Sigmoid colon (tissue), 6 donors: ENCODE measurements at regions not wholly inside any gene's neighbourhood (a gene's known extent, or its start where the extent isn't known, plus 50 kb on each side); places are given as distances from the start of the nearest gene placed in this dataset.
"Not testable (repeated sequence)": the region's sequence is repeated elsewhere in the genome, so short reads cannot be mapped to it uniquely, and the experiment has no call there.

Experiments used
- DNase-seq: peaks from one replicate; pipeline ENCODE4 v3.0.0-alpha.2; 2019
- H3K27ac ChIP-seq, 4 donors: fragments of 200-600 bp; sonication (generic); one replicate each; pipeline ENCODE4 v1.5.1; 2016 to 2019; ENCODE audit warnings: mild to moderate bottlenecking in 1 of 4
- H3K27me3 ChIP-seq, 3 donors: fragments of 200-600 bp; sonication (generic); one replicate each; pipeline ENCODE4 v1.5.1; 2019; ENCODE audit warnings: mild to moderate bottlenecking in 1 of 3
- H3K36me3 ChIP-seq, 4 donors: fragments of 200-600 bp; sonication (generic); one replicate each; pipeline ENCODE4 v1.5.1; 2016 to 2019
- H3K4me1 ChIP-seq, 4 donors: fragments of 200-600 bp; sonication (generic); one replicate each; pipeline ENCODE4 v1.5.1; 2017 to 2019
- H3K4me3 ChIP-seq, 4 donors: fragments of 200-600 bp; sonication (generic); one replicate each; pipeline ENCODE4 v1.5.1; 2017 to 2019; ENCODE audit warnings: mild to moderate bottlenecking in 2 of 4, moderate library complexity in 1 of 4
- H3K9me3 ChIP-seq, 4 donors: fragments of 200-600 bp in 3 of 4; sonication (generic) in 3 of 4; one replicate each; pipeline versions ENCODE4 v1.5.1 to v1.6.1; 2013 to 2019
- EP300 ChIP-seq, 4 donors: sonication (generic); formaldehyde crosslinking; IDR thresholded peaks; one replicate each; pipeline ENCODE4 v1.6.1; 2017; ENCODE audit warnings: antibody characterized with exemption in 4 of 4
- POLR2A ChIP-seq, 2 donors: fragments of 450-650 bp; IDR thresholded peaks; one replicate each; pipeline ENCODE4 v1.6.1; 2016; ENCODE audit warnings: antibody characterized with exemption in 2 of 2, mild to moderate bottlenecking in 2 of 2, moderate library complexity in 2 of 2
- POLR2AphosphoS5 ChIP-seq, 4 donors: sonication (generic); formaldehyde crosslinking; IDR thresholded peaks; one replicate each; pipeline ENCODE4 v1.6.1; 2017; ENCODE audit warnings: antibody characterized with exemption in 4 of 4
- WGBS, 2 donors: extraction: QIAGEN DNeasy Blood & Tissue Kit; methylation state at CpG; one replicate each; pipeline ENCODE4 v1.1.7; 2013; 5-methylcytosine and 5-hydroxymethylcytosine counted together
- intact Hi-C: fragments of 100-400 bp; cut with DNase I; formaldehyde crosslinking; loops from one replicate; pipeline ENCODE4 v1.15.1; 2023
- TF ChIP-seq, protein P1 (sequence below), 4 experiments: fragments of 450-650 bp in 3 of 4; fragments of 200-600 bp in 1 of 4; IDR thresholded peaks; one replicate each; pipeline ENCODE4 v1.5.1; 2016 to 2019; ENCODE audit warnings: antibody characterized with exemption in 4 of 4, mild to moderate bottlenecking in 3 of 4, moderate library complexity in 2 of 4
- donor health status: healthy with polysubstance abuse.
- donor health status: healthy.

DNA sequence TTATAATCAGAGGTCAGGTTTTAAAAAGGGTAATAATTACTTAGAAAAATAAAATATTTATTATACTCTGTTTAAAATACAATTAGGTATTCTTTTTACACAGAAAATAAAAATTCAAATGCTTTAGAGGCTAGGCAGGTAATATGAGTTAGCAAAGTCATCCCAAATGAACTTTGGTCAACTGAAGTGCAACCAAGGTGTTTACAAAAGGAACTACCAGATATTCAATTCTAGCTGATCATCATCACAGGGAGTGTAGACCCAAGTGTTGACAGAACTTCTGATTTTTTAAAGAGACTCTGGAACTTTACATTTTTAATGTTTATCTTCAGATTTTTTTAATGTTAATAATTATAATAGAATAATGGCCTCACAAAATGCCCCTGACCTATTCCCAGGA lies 59.3 kb upstream of the COL5A2 start:
- Histone ChIP-seq H3K4me1 (no peaks in the 10 kb centered on the region), H3K9me3 (no peaks in the 10 kb centered on the region), H3K27me3 (no peaks in the 10 kb centered on the region), H3K4me3 (no peak overlapping the region), H3K36me3 (no peaks in the 10 kb centered on the region), H3K27ac (no peak overlapping the region)
- TF ChIP-seq POLR2AphosphoS5 (IDR thresholded peaks at IDR 0.05), result no peak
- TF ChIP-seq EP300 (IDR thresholded peaks at IDR 0.05), result no peak
- no peak for TF ChIP-seq POLR2A (IDR thresholded peaks at IDR 0.05)
- TF ChIP-seq, protein P1, sequence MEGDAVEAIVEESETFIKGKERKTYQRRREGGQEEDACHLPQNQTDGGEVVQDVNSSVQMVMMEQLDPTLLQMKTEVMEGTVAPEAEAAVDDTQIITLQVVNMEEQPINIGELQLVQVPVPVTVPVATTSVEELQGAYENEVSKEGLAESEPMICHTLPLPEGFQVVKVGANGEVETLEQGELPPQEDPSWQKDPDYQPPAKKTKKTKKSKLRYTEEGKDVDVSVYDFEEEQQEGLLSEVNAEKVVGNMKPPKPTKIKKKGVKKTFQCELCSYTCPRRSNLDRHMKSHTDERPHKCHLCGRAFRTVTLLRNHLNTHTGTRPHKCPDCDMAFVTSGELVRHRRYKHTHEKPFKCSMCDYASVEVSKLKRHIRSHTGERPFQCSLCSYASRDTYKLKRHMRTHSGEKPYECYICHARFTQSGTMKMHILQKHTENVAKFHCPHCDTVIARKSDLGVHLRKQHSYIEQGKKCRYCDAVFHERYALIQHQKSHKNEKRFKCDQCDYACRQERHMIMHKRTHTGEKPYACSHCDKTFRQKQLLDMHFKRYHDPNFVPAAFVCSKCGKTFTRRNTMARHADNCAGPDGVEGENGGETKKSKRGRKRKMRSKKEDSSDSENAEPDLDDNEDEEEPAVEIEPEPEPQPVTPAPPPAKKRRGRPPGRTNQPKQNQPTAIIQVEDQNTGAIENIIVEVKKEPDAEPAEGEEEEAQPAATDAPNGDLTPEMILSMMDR (IDR thresholded peaks at IDR 0.05), result no peak
- intact Hi-C loops, result no loop called here
- no peak for DNase-seq

DNA sequence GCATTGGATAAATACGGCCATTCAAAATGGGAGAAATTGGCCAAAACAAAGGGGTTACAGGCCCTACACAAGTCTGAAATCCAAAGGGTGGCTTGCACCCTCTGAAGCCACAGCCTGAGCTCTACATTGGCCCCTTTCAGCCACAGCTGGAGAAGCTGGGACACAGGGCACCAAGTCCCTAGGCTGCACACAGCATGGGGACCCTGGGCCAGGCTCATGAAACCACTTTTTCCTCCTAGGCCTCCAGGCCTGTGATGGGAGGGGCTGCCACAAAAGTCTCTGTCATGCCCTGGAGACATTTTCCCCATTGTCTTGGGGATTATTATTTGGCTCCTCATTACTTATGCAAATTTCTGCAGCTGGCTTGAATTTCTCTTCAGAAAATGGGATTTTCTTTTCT lies 64.3 kb upstream of the COL5A2 start:
- H3K4me1 ChIP-seq, result peaks cover 0 to 13% (median 11%) of the 10 kb centered on the region in 4 donors
- H3K4me3 ChIP-seq, H3K27ac ChIP-seq, H3K27me3 ChIP-seq, DNase-seq, H3K9me3 ChIP-seq, intact Hi-C loops, H3K36me3 ChIP-seq: not testable (repeated sequence)
- WGBS, 2 donors, result 94 to 98% methylated on average over 1 of the region's 1 CpG

DNA sequence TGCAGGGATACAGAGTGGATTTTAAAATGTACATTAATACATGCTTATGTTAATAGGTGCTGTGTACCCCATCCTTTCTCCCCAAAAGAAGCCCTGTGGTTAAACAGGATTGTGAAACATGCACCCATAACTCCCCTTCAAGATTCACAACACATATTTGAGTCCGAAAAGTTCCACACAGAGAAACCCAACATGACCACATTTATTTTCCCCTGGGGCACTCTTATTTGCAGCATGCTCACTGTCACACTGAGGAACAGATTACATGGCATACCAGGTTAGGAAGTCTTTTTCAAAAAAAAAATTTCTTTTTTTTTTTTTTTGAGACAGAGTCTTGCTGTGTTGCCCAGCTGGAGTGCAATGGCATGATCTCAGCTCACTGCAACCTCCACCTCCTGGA lies 67.7 kb upstream of the COL5A2 start:
- H3K27ac ChIP-seq, result no peak overlapping the region
- TF ChIP-seq, protein P1 (IDR thresholded peaks at IDR 0.05), result no peak
- TF ChIP-seq POLR2A (IDR thresholded peaks at IDR 0.05) (no peak), POLR2AphosphoS5 (IDR thresholded peaks at IDR 0.05) (no peak), EP300 (IDR thresholded peaks at IDR 0.05) (no peak)
- peaks cover 0 to 29% (median 19%) of the 10 kb centered on the region in 4 donors for H3K4me1 ChIP-seq
- H3K9me3 ChIP-seq, result no peaks in the 10 kb centered on the region
- H3K4me3 ChIP-seq, result no peak overlapping the region
- intact Hi-C loops, result no loop called here
- H3K36me3 ChIP-seq, result no peaks in the 10 kb centered on the region
- DNase-seq, result no peak
- no peaks in the 10 kb centered on the region for H3K27me3 ChIP-seq
- 91 to 92% methylated on average over 1 of the region's 1 CpG for WGBS, 2 donors

DNA sequence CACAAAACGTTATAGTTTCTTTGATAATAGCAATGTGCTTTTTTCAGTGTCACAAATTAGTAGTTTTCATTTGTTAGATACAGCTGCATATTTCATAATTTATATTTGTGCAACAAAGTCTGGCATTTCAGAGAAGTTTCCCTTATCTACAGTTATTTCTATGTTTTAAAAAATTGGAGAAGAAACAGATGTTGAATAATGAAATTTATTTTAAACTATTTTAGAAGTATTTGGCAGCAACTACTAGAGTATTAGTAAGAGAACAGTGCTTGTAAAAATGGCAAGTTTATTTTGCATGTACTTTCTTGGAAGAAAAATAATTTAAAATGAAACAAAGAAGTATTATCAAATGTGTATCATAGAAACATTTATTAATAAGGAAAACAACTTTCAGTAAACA lies 68.6 kb upstream of the COL5A2 start:
- 59 to 69% methylated on average over 1 of the region's 1 CpG for WGBS, 2 donors
- TF ChIP-seq, protein P1 (IDR thresholded peaks at IDR 0.05), result no peak
- TF ChIP-seq EP300 (IDR thresholded peaks at IDR 0.05) (no peak), POLR2AphosphoS5 (IDR thresholded peaks at IDR 0.05) (no peak), POLR2A (IDR thresholded peaks at IDR 0.05) (no peak)
- intact Hi-C loops, result no loop called here
- Histone ChIP-seq H3K27me3 (no peaks in the 10 kb centered on the region), H3K4me1 (peaks cover 0 to 29% (median 19%) of the 10 kb centered on the region in 4 donors), H3K36me3 (no peaks in the 10 kb centered on the region), H3K27ac (peak overlapping the region in 1 of 4 donors; percentile 40), H3K9me3 (no peaks in the 10 kb centered on the region), H3K4me3 (no peak overlapping the region)
- DNase-seq, result no peak

DNA sequence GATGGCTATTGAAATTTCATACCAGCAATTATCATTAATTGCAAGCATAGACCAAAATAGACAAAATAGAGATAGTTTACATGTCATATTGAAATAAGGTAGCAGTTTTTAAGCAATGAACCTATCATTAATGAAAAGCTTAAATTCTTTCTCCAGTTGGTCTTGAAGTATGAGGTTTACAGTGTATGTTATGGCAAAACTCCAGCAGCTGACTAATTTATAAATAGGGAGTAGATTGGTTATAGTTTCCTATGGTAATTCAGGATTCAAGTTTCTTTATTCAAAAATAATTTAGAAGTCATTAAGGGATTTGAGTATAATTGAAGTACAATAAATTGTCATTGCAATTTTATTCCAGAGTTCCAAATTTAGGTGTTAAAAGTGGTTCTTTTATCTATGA lies 69.6 kb upstream of the COL5A2 start:
- H3K4me3 ChIP-seq, result no peak overlapping the region
- no peaks in the 10 kb centered on the region for H3K9me3 ChIP-seq
- intact Hi-C loops, result no loop called here
- no peak for DNase-seq
- peaks cover 0 to 35% (median 22%) of the 10 kb centered on the region in 4 donors for H3K4me1 ChIP-seq
- H3K27me3 ChIP-seq, result no peaks in the 10 kb centered on the region
- TF ChIP-seq, protein P1 (IDR thresholded peaks at IDR 0.05), result no peak
- TF ChIP-seq POLR2A (IDR thresholded peaks at IDR 0.05) (no peak), EP300 (IDR thresholded peaks at IDR 0.05) (no peak), POLR2AphosphoS5 (IDR thresholded peaks at IDR 0.05) (no peak)
- H3K27ac ChIP-seq, result no peak overlapping the region
- H3K36me3 ChIP-seq, result no peaks in the 10 kb centered on the region
